H1 (cell line): ENCODE measurements at regions not wholly inside any gene's neighbourhood (a gene's known extent, or its start where the extent isn't known, plus 50 kb on each side); places are given as distances from the start of the nearest gene placed in this dataset.

ENCODE experiments used
- CBX5 ChIP-seq: fragments of 300-800, 300-1000 bp; sonication (generic); IDR thresholded peaks from 2 replicates; pipeline ENCODE4 v1.7.1; 2016; ENCODE audit warnings: antibody characterized with exemption, low read length, low read depth
- CBX8 ChIP-seq: fragments of 300-800, 300-1000 bp; sonication (generic); IDR thresholded peaks from 2 replicates; pipeline ENCODE4 v1.7.1; 2016; ENCODE audit warnings: low read depth, low read length, borderline replicate concordance
- EZH2 ChIP-seq: fragments of 200-600 bp; sonication (generic); IDR thresholded peaks from 2 replicates; pipeline ENCODE4 v1.7.1; 2012; ENCODE audit warnings: low read depth, mild to moderate bottlenecking, moderate library complexity, low read length, inconsistent platforms; ENCODE audit not compliant: severe bottlenecking
- POLR2A ChIP-seq, 2 experiments: IDR thresholded peaks; 1 replicate in 1 of 2; 2 replicates in 1 of 2; pipeline ENCODE4 v1.6.1; 2011; ENCODE audit warnings: low read depth in 2 of 2, low read length in 2 of 2, mild to moderate bottlenecking in 2 of 2; ENCODE audit errors: control extremely low read depth in 1 of 2
- SIRT6 ChIP-seq: IDR thresholded peaks from one replicate; pipeline ENCODE4 v1.7.1; 2012; ENCODE audit warnings: low read length, inconsistent platforms
- TAF7 ChIP-seq: optimal IDR thresholded peaks from 2 replicates; pipeline ENCODE3; 2011; ENCODE audit warnings: low read depth, mild to moderate bottlenecking, inconsistent platforms, low read length, moderate library complexity, borderline replicate concordance
- TF ChIP-seq, protein P1 (sequence below): fragments of 300-600 bp; sonication (generic); IDR thresholded peaks from 2 replicates; pipeline ENCODE4 v1.7.1; 2012; ENCODE audit warnings: low read length, moderate library complexity, mild to moderate bottlenecking, inconsistent platforms; ENCODE audit not compliant: insufficient replicate concordance
- TF ChIP-seq, protein P2 (sequence below): IDR thresholded peaks from 2 replicates; pipeline ENCODE4 v1.6.1; 2011; ENCODE audit warnings: low read length, improper control_type of control experiment

DNA sequence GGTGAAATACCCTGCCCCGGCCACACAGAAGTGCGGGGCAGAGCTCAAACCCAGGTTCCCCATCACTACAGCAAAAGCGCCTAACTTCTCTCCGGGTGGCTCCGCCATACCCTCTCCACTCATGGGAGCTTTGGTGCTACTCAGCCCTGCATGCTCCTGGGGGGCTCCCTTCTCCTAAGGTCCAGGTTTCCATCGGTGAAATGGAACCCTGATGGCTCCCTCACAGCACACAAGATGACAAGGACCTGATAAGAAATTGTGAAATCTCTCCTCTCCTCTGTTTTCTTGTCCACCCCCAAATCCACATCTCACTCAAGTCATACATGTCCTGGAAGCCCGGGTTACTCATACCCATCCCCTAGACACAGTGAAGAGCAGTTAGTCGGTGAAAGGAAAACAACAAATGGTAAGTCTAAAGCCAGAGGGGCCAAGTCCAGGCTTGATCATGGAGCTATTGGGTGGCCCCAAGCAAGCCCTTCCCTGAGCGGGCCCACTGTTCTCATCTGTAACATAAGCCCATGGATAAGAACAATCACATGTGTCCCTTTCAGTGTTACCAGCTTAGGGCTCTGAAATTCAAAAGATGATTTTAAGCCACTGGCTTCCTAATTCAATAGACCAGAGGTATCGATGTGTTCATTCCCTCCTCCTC, 317.5 kb downstream of the BCL11B start (continued):
- TF ChIP-seq, protein P1, sequence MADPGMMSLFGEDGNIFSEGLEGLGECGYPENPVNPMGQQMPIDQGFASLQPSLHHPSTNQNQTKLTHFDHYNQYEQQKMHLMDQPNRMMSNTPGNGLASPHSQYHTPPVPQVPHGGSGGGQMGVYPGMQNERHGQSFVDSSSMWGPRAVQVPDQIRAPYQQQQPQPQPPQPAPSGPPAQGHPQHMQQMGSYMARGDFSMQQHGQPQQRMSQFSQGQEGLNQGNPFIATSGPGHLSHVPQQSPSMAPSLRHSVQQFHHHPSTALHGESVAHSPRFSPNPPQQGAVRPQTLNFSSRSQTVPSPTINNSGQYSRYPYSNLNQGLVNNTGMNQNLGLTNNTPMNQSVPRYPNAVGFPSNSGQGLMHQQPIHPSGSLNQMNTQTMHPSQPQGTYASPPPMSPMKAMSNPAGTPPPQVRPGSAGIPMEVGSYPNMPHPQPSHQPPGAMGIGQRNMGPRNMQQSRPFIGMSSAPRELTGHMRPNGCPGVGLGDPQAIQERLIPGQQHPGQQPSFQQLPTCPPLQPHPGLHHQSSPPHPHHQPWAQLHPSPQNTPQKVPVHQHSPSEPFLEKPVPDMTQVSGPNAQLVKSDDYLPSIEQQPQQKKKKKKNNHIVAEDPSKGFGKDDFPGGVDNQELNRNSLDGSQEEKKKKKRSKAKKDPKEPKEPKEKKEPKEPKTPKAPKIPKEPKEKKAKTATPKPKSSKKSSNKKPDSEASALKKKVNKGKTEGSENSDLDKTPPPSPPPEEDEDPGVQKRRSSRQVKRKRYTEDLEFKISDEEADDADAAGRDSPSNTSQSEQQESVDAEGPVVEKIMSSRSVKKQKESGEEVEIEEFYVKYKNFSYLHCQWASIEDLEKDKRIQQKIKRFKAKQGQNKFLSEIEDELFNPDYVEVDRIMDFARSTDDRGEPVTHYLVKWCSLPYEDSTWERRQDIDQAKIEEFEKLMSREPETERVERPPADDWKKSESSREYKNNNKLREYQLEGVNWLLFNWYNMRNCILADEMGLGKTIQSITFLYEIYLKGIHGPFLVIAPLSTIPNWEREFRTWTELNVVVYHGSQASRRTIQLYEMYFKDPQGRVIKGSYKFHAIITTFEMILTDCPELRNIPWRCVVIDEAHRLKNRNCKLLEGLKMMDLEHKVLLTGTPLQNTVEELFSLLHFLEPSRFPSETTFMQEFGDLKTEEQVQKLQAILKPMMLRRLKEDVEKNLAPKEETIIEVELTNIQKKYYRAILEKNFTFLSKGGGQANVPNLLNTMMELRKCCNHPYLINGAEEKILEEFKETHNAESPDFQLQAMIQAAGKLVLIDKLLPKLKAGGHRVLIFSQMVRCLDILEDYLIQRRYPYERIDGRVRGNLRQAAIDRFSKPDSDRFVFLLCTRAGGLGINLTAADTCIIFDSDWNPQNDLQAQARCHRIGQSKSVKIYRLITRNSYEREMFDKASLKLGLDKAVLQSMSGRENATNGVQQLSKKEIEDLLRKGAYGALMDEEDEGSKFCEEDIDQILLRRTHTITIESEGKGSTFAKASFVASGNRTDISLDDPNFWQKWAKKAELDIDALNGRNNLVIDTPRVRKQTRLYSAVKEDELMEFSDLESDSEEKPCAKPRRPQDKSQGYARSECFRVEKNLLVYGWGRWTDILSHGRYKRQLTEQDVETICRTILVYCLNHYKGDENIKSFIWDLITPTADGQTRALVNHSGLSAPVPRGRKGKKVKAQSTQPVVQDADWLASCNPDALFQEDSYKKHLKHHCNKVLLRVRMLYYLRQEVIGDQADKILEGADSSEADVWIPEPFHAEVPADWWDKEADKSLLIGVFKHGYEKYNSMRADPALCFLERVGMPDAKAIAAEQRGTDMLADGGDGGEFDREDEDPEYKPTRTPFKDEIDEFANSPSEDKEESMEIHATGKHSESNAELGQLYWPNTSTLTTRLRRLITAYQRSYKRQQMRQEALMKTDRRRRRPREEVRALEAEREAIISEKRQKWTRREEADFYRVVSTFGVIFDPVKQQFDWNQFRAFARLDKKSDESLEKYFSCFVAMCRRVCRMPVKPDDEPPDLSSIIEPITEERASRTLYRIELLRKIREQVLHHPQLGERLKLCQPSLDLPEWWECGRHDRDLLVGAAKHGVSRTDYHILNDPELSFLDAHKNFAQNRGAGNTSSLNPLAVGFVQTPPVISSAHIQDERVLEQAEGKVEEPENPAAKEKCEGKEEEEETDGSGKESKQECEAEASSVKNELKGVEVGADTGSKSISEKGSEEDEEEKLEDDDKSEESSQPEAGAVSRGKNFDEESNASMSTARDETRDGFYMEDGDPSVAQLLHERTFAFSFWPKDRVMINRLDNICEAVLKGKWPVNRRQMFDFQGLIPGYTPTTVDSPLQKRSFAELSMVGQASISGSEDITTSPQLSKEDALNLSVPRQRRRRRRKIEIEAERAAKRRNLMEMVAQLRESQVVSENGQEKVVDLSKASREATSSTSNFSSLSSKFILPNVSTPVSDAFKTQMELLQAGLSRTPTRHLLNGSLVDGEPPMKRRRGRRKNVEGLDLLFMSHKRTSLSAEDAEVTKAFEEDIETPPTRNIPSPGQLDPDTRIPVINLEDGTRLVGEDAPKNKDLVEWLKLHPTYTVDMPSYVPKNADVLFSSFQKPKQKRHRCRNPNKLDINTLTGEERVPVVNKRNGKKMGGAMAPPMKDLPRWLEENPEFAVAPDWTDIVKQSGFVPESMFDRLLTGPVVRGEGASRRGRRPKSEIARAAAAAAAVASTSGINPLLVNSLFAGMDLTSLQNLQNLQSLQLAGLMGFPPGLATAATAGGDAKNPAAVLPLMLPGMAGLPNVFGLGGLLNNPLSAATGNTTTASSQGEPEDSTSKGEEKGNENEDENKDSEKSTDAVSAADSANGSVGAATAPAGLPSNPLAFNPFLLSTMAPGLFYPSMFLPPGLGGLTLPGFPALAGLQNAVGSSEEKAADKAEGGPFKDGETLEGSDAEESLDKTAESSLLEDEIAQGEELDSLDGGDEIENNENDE, result no peak
- no peak for TF ChIP-seq EZH2
- no peak for TF ChIP-seq CBX5
- TF ChIP-seq POLR2A (IDR thresholded peaks at IDR 0.05; ENCODE audit: control extremely low read depth in 1 of 2, low read depth in 2 of 2, low read length in 2 of 2), result no peak
- no peak for TF ChIP-seq CBX8
- no peak for TF ChIP-seq SIRT6
- TF ChIP-seq TAF7, result no peak
- TF ChIP-seq, protein P2, sequence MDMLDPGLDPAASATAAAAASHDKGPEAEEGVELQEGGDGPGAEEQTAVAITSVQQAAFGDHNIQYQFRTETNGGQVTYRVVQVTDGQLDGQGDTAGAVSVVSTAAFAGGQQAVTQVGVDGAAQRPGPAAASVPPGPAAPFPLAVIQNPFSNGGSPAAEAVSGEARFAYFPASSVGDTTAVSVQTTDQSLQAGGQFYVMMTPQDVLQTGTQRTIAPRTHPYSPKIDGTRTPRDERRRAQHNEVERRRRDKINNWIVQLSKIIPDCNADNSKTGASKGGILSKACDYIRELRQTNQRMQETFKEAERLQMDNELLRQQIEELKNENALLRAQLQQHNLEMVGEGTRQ, result no peak
